ENCODE measurements at regions not wholly inside any gene's neighbourhood (a gene's known extent, or its start where the extent isn't known, plus 50 kb on each side); places are given as distances from the start of the nearest gene placed in this dataset.
A peak's percentile ranks its signal among the peaks of the same experiment; 100 is the strongest.

DNA sequence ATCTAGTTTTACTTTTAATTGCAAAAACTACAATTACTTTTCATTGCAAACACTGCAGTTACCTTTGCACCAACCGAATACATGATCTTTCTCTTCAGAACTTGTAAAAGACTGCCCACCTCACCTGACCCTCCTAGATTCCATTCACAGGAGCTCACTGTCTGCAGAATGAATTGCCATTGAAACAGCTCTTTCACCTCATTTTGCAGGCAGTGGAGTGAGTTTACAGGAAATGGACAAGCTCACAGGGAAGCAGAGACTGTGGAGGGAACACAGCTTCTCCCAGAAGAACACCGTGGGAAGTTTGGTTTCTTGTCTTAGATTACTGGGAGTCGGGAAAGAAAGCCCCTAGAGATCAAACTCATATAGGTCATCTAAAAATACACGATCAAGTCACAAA lies 439.7 kb upstream of the RBFOX1 start:
- Mint-ChIP-seq H3K4me3 (no peak overlapping the region), H3K27ac (ENCODE audit: unreplicated experiment) (peak overlapping the region; percentile 84), H3K4me1 (peaks cover 20% of the 10 kb centered on the region), H3K27me3 (ENCODE audit: low read depth) (peaks cover 3% of the 10 kb centered on the region), H3K36me3 (ENCODE audit: low read depth) (no peaks in the 10 kb centered on the region), H3K9me3 (no peaks in the 10 kb centered on the region)
- TF ChIP-seq, protein P1, sequence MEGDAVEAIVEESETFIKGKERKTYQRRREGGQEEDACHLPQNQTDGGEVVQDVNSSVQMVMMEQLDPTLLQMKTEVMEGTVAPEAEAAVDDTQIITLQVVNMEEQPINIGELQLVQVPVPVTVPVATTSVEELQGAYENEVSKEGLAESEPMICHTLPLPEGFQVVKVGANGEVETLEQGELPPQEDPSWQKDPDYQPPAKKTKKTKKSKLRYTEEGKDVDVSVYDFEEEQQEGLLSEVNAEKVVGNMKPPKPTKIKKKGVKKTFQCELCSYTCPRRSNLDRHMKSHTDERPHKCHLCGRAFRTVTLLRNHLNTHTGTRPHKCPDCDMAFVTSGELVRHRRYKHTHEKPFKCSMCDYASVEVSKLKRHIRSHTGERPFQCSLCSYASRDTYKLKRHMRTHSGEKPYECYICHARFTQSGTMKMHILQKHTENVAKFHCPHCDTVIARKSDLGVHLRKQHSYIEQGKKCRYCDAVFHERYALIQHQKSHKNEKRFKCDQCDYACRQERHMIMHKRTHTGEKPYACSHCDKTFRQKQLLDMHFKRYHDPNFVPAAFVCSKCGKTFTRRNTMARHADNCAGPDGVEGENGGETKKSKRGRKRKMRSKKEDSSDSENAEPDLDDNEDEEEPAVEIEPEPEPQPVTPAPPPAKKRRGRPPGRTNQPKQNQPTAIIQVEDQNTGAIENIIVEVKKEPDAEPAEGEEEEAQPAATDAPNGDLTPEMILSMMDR (conservative IDR thresholded peaks at IDR 0.05) = no peak
- no peak for DNase-seq (ENCODE audit: low read depth, low spot score)

DNA sequence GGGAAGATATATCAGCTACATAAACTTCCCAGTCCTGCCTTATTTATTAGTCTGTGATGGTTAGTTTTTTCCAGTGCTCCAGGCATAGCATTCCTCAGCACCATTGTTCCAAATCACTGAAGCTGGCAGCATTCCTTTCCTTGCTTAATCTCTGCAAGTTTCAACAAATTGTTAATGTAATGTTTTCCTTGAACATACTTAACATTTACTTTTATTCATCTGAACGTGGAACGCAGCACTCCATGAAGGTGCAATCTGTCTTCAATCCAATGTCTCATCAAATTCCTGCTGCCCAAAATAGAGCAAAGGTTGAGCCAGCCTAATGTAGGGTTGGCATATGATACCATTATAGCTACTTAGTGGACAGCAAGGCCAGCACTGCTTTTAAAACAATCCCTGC lies 441.1 kb upstream of the RBFOX1 start:
- no peaks in the 10 kb centered on the region for H3K36me3 Mint-ChIP-seq (ENCODE audit: low read depth)
- TF ChIP-seq, protein P1 (conservative IDR thresholded peaks at IDR 0.05) = no peak
- DNase-seq (ENCODE audit: low read depth, low spot score) = no peak
- no peak overlapping the region for H3K27ac Mint-ChIP-seq (ENCODE audit: unreplicated experiment)
- peaks cover 20% of the 10 kb centered on the region for H3K4me1 Mint-ChIP-seq
- H3K9me3 Mint-ChIP-seq = peaks cover 4% of the 10 kb centered on the region
- H3K4me3 Mint-ChIP-seq = no peak overlapping the region
- H3K27me3 Mint-ChIP-seq (ENCODE audit: low read depth) = peaks cover 3% of the 10 kb centered on the region

DNA sequence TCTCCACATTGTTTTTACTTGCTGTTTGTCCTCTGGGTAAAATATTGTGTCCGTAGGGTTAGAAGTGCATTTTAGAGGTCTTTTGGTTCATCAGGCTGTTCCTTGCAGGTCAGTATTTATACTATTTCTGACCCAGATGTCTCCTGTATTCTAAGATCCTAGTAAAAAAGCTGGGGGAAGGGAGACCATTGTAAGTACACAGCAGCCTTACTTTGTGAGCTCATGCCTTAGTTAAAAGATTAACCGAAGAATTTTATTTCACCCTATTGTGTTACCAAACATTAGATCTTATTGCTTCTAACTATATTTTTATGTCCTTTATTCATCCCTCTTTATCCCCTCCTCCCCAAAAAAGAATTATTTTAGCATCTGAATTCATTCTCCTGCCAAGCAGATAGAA lies 444.1 kb upstream of the RBFOX1 start:
- peaks cover 4% of the 10 kb centered on the region for H3K9me3 Mint-ChIP-seq

DNA sequence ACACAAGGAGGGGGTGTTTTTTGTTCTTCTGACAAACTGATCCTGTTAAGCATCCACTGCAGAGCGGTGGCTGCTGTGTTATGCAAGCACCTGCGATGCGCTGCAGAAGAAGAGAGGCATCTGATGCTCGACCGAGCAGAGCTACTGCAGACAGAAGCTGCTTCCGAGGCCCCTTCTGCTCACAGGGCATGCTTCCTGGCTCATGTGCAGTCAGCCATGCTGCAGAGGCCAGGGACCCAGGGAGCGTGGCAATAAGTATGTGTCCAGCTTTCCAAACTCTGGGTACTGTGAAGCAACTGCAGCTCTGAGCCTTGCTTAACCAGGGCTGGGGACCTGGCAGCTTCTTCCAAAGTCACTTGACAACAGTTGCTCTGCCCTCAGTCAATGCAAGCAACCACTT lies 448.6 kb upstream of the RBFOX1 start:
- Mint-ChIP-seq H3K27me3 (ENCODE audit: low read depth) (peaks cover 13% of the 10 kb centered on the region), H3K36me3 (ENCODE audit: low read depth) (no peaks in the 10 kb centered on the region), H3K4me3 (no peak overlapping the region), H3K4me1 (no peaks in the 10 kb centered on the region), H3K27ac (ENCODE audit: unreplicated experiment) (no peak overlapping the region), H3K9me3 (peaks cover 4% of the 10 kb centered on the region)
- DNase-seq (ENCODE audit: low read depth, low spot score) = no peak
- TF ChIP-seq, protein P1 (conservative IDR thresholded peaks at IDR 0.05) = no peak

More for the DNA sequence above, 444.1 kb upstream of the RBFOX1 start:
- TF ChIP-seq, protein P1 (conservative IDR thresholded peaks at IDR 0.05) = no peak
- no peak for DNase-seq (ENCODE audit: low read depth, low spot score)
- Mint-ChIP-seq H3K4me1 (peaks cover 16% of the 10 kb centered on the region), H3K27ac (ENCODE audit: unreplicated experiment) (no peak overlapping the region), H3K36me3 (ENCODE audit: low read depth) (no peaks in the 10 kb centered on the region), H3K27me3 (ENCODE audit: low read depth) (peaks cover 8% of the 10 kb centered on the region), H3K4me3 (no peak overlapping the region)

DNA sequence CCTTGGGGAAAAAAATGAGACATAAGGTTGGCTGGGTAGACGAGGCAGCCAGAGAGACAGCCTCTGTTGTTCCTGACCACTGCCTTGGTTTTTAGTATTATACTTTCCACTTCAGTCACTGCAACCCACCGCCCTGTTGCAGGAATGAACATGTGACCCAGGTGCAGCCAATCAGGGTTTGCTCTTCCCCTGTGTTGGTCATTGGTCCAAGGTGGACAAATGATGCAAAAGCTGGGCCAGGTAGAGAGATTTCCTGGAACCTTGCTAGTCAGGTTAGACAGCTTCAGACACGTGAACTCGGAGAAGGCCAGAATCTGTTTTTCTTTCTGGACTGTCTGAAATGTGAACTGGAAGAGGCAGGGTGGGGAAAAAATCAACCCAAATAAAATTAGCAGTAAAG lies 452.4 kb upstream of the RBFOX1 start:
- no peaks in the 10 kb centered on the region for H3K4me1 Mint-ChIP-seq
- no peak overlapping the region for H3K4me3 Mint-ChIP-seq
- no peak for DNase-seq (ENCODE audit: low read depth, low spot score)
- H3K27me3 Mint-ChIP-seq (ENCODE audit: low read depth) = peaks cover 16% of the 10 kb centered on the region
- H3K9me3 Mint-ChIP-seq = no peaks in the 10 kb centered on the region
- no peak overlapping the region for H3K27ac Mint-ChIP-seq (ENCODE audit: unreplicated experiment)
- H3K36me3 Mint-ChIP-seq (ENCODE audit: low read depth) = no peaks in the 10 kb centered on the region
- TF ChIP-seq, protein P1 (conservative IDR thresholded peaks at IDR 0.05) = no peak

DNA sequence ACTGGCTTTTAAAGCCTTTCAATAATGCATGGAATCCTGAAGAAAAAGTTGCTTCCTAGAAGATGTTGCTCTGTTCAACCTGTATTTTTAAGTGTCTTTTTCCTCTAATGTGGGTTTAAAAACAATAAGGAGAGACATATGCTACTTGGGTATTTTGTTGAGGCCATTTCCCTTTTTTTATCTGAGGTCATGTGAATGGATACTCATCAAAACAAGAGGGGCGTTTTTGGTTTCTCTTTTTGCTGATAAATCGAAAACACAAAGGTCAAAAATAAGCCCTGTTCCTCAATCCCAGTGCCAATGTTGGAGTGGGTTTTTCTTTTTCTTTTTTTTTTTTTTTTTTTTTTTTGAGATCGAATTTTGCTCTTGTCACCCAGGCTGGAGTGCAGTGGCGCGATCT lies 468.0 kb upstream of the RBFOX1 start:
- peaks cover 15% of the 10 kb centered on the region for H3K4me1 Mint-ChIP-seq
- peaks cover 30% of the 10 kb centered on the region for H3K27me3 Mint-ChIP-seq (ENCODE audit: low read depth)
- no peaks in the 10 kb centered on the region for H3K36me3 Mint-ChIP-seq (ENCODE audit: low read depth)

More for the DNA sequence above, 468.0 kb upstream of the RBFOX1 start:
- no peak for DNase-seq (ENCODE audit: low read depth, low spot score)
- H3K4me3 Mint-ChIP-seq = no peak overlapping the region
- H3K27ac Mint-ChIP-seq (ENCODE audit: unreplicated experiment) = no peak overlapping the region
- no peaks in the 10 kb centered on the region for H3K9me3 Mint-ChIP-seq
- TF ChIP-seq, protein P1 (conservative IDR thresholded peaks at IDR 0.05) = no peak
